ENCODE measurements at regions not wholly inside any gene's neighbourhood (a gene's known extent, or its start where the extent isn't known, plus 50 kb on each side); places are given as distances from the start of the nearest gene placed in this dataset.

DNA sequence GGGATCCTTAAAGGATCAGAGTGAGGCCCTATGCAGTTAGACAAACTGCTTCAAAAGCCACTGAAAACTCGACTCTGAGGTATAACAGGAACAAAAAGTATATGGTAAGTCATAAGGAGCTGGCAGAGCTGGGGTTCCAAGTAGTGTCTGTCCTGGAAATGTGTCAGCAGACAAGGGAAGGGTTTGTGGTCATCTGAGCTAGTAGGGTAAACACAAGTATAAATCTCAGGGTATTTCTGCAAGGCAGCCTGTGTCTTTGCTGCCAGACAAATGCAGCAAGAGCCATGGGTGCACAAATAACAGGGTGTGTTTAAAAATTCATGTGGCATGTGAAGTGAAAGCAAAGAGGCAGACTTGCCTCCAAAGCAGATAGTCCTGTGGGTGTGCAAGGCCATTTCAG is 759.0 kb upstream of the ADAMTS5 start:
- POLR2A ChIA-PET = no interaction called here
- ATAC-seq (no peak), FAIRE-seq (no peak), DNase-seq (ENCODE audit: extremely low read depth in 1 of 4, low spot score in 3 of 4) (no peak)
- H3K9ac ChIP-seq (ENCODE audit: insufficient read depth in 1 of 2, low read depth in 2 of 2, low read length in 2 of 2) = no peak overlapping the region
- H3K27me3 ChIP-seq (ENCODE audit: control insufficient read depth in 2 of 2, insufficient read depth in 2 of 2, low read length in 2 of 2) = no peaks in the 10 kb centered on the region
- H4K20me1 ChIP-seq (replicated peaks; ENCODE audit: control insufficient read depth, insufficient read depth, low read length) = no peaks in the 10 kb centered on the region
- CTCF ChIA-PET (ENCODE audit: low intra/inter-chr PET ratio) = no interaction called here
- intact Hi-C loops (cut with micrococcal nuclease) = no loop called here
- 0% methylated on average over 1 of the region's 1 CpG for WGBS (ENCODE audit: insufficient coverage, low coverage, missing lambda C conversion rate)
- BruUV-seq (replicated peaks) = no TSS peak
- H3K4me1 ChIP-seq (replicated peaks in 1 of 2; ENCODE audit: control insufficient read depth in 2 of 2, insufficient read depth in 2 of 2, low read length in 2 of 2) = no peaks in the 10 kb centered on the region
- H3K9me1 ChIP-seq (ENCODE audit: control insufficient read depth, insufficient read depth, low read length) = no peaks in the 10 kb centered on the region
- H3K79me2 ChIP-seq (ENCODE audit: control insufficient read depth, insufficient read depth, low read length) = no peaks in the 10 kb centered on the region
- H3K4me3 ChIP-seq = no peak overlapping the region
- in situ Hi-C loops (cut with MboI) = no loop called here
- no peaks in the 10 kb centered on the region for H3K36me3 ChIP-seq (ENCODE audit: control insufficient read depth, insufficient read depth, low read length)
- no peak overlapping the region for H2AFZ ChIP-seq (ENCODE audit: low read depth, low read length)
- no peaks in the 10 kb centered on the region; the same call in 1 of the 2 replicates for H3K9me3 ChIP-seq (replicated peaks; ENCODE audit: control insufficient read depth, insufficient read depth, low read depth, low read length)
- H3K4me2 ChIP-seq (ENCODE audit: insufficient read depth, low read length) = no peak overlapping the region
- no peak overlapping the region for H3K27ac ChIP-seq (ENCODE audit: extremely low read depth, low read depth, low read length)
- TF ChIP-seq, protein P1, sequence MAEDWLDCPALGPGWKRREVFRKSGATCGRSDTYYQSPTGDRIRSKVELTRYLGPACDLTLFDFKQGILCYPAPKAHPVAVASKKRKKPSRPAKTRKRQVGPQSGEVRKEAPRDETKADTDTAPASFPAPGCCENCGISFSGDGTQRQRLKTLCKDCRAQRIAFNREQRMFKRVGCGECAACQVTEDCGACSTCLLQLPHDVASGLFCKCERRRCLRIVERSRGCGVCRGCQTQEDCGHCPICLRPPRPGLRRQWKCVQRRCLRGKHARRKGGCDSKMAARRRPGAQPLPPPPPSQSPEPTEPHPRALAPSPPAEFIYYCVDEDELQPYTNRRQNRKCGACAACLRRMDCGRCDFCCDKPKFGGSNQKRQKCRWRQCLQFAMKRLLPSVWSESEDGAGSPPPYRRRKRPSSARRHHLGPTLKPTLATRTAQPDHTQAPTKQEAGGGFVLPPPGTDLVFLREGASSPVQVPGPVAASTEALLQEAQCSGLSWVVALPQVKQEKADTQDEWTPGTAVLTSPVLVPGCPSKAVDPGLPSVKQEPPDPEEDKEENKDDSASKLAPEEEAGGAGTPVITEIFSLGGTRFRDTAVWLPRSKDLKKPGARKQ (CRISPR knock-in tag; IDR thresholded peaks at IDR 0.05) = no peak
- TF ChIP-seq STAG1 (CRISPR knock-in tag; IDR thresholded peaks at IDR 0.05; ENCODE audit: borderline replicate concordance) (no peak), SMARCA4 (IDR thresholded peaks at IDR 0.05) (no peak), ZFP36 (IDR thresholded peaks at IDR 0.05; ENCODE audit: low read depth, low read length, partially characterized antibody) (no peak), MYC (IDR thresholded peaks at IDR 0.05; ENCODE audit: low read depth, low read length) (no peak), MYC (CRISPR knock-in tag; IDR thresholded peaks at IDR 0.05; ENCODE audit: borderline replicate concordance, low read depth) (no peak), CHD1 (IDR thresholded peaks at IDR 0.05; ENCODE audit: low read length) (no peak), ZNF695 (CRISPR knock-in tag; IDR thresholded peaks at IDR 0.05) (no peak), NR3C1 (CRISPR knock-in tag; IDR thresholded peaks at IDR 0.05) (no peak), CCNT2 (IDR thresholded peaks at IDR 0.05; ENCODE audit: borderline replicate concordance, extremely low read depth, insufficient read length, low read depth, low read length) (no peak), ETV6 (IDR thresholded peaks at IDR 0.05; ENCODE audit: borderline replicate concordance in 1 of 2, low read depth in 2 of 2, low read length in 1 of 2) (no peak), ETV6 (CRISPR knock-in tag; IDR thresholded peaks at IDR 0.05; ENCODE audit: borderline replicate concordance) (no peak), SLC30A9 (CRISPR knock-in tag; IDR thresholded peaks at IDR 0.05) (no peak), MEF2D (tag; conservative IDR thresholded peaks at IDR 0.05; ENCODE audit: low read depth) (no peak)
- TF ChIP-seq, protein P2, sequence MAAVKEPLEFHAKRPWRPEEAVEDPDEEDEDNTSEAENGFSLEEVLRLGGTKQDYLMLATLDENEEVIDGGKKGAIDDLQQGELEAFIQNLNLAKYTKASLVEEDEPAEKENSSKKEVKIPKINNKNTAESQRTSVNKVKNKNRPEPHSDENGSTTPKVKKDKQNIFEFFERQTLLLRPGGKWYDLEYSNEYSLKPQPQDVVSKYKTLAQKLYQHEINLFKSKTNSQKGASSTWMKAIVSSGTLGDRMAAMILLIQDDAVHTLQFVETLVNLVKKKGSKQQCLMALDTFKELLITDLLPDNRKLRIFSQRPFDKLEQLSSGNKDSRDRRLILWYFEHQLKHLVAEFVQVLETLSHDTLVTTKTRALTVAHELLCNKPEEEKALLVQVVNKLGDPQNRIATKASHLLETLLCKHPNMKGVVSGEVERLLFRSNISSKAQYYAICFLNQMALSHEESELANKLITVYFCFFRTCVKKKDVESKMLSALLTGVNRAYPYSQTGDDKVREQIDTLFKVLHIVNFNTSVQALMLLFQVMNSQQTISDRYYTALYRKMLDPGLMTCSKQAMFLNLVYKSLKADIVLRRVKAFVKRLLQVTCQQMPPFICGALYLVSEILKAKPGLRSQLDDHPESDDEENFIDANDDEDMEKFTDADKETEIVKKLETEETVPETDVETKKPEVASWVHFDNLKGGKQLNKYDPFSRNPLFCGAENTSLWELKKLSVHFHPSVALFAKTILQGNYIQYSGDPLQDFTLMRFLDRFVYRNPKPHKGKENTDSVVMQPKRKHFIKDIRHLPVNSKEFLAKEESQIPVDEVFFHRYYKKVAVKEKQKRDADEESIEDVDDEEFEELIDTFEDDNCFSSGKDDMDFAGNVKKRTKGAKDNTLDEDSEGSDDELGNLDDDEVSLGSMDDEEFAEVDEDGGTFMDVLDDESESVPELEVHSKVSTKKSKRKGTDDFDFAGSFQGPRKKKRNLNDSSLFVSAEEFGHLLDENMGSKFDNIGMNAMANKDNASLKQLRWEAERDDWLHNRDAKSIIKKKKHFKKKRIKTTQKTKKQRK (IDR thresholded peaks at IDR 0.05; ENCODE audit: borderline replicate concordance, low read depth, low read length) = no peak
